ENCODE measurements at regions not wholly inside any gene's neighbourhood (a gene's known extent, or its start where the extent isn't known, plus 50 kb on each side); places are given as distances from the start of the nearest gene placed in this dataset.

- Histone ChIP-seq H3K4me2 (ENCODE audit: low read length) (no peak overlapping the region), H4K20me1 (ENCODE audit: insufficient read depth, low read length) (no peaks in the 10 kb centered on the region), H3K36me3 (replicated peaks; ENCODE audit: low read depth, low read length) (no peaks in the 10 kb centered on the region), H3K9me3 (ENCODE audit: insufficient read depth, low read length) (no peaks in the 10 kb centered on the region), H3K9ac (ENCODE audit: low read length) (no peak overlapping the region), H3K79me2 (ENCODE audit: low read length) (no peaks in the 10 kb centered on the region), H3K27me3 (ENCODE audit: low read depth, low read length) (no peaks in the 10 kb centered on the region), H2AFZ (ENCODE audit: low read depth, low read length) (no peak overlapping the region), H3K27ac (ENCODE audit: low read length) (no peak overlapping the region), H3K4me3 (ENCODE audit: low read length) (no peak overlapping the region), H3K4me1 (ENCODE audit: low read length) (no peaks in the 10 kb centered on the region)
- TF ChIP-seq EZH2phosphoT487 (IDR thresholded peaks at IDR 0.05; ENCODE audit: low read depth) = no peak
- TF ChIP-seq CTCF (IDR thresholded peaks at IDR 0.05; ENCODE audit: low read depth, low read length) = no peak
Observed at GRCh38 chr13:99865420-99865930, 106.1 kb downstream of the ZIC5 start.

DNA sequence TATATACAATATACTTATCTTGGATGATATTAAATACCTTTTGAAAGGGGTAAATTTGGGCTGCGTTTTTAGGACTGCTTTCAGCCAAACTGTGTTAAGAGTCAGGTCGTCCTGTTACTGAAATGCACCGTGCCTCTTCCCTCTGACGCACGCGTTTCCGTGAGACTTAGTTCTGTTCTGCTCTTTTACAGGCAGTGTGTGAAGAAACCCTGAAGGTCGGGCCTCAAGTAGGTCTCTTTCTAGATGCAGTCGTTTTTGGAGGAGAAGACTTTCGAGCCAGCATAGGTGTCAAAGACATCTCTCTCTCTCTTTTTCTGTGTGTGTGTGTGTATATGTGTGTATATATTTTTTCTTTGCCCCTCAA, 107.0 kb downstream of the ZIC5 start:
- Histone ChIP-seq H3K36me3 (replicated peaks; ENCODE audit: low read depth, low read length) (no peaks in the 10 kb centered on the region), H3K4me3 (ENCODE audit: low read length) (no peak overlapping the region), H3K4me2 (ENCODE audit: low read length) (no peak overlapping the region), H3K79me2 (ENCODE audit: low read length) (no peaks in the 10 kb centered on the region), H3K27ac (ENCODE audit: low read length) (no peak overlapping the region), H3K27me3 (ENCODE audit: low read depth, low read length) (no peaks in the 10 kb centered on the region), H2AFZ (ENCODE audit: low read depth, low read length) (no peak overlapping the region), H4K20me1 (ENCODE audit: insufficient read depth, low read length) (no peaks in the 10 kb centered on the region), H3K4me1 (ENCODE audit: low read length) (no peaks in the 10 kb centered on the region), H3K9me3 (ENCODE audit: insufficient read depth, low read length) (no peaks in the 10 kb centered on the region), H3K9ac (ENCODE audit: low read length) (no peak overlapping the region)
- no peak for TF ChIP-seq CTCF (IDR thresholded peaks at IDR 0.05; ENCODE audit: low read depth, low read length)
- TF ChIP-seq EZH2phosphoT487 (IDR thresholded peaks at IDR 0.05; ENCODE audit: low read depth) = no peak

GRCh38 chr13:99863789-99864626, 107.6 kb downstream of the ZIC5 start:
- Histone ChIP-seq H3K4me1 (ENCODE audit: low read length) (no peaks in the 10 kb centered on the region), H3K36me3 (replicated peaks; ENCODE audit: low read depth, low read length) (no peaks in the 10 kb centered on the region), H3K9ac (ENCODE audit: low read length) (no peak overlapping the region), H4K20me1 (ENCODE audit: insufficient read depth, low read length) (no peaks in the 10 kb centered on the region), H3K27ac (ENCODE audit: low read length) (no peak overlapping the region), H3K4me3 (ENCODE audit: low read length) (no peak overlapping the region), H3K9me3 (ENCODE audit: insufficient read depth, low read length) (no peaks in the 10 kb centered on the region), H3K4me2 (ENCODE audit: low read length) (no peak overlapping the region), H2AFZ (ENCODE audit: low read depth, low read length) (no peak overlapping the region), H3K27me3 (ENCODE audit: low read depth, low read length) (no peaks in the 10 kb centered on the region), H3K79me2 (ENCODE audit: low read length) (no peaks in the 10 kb centered on the region)
- no peak for TF ChIP-seq EZH2phosphoT487 (IDR thresholded peaks at IDR 0.05; ENCODE audit: low read depth)
- TF ChIP-seq CTCF (IDR thresholded peaks at IDR 0.05; ENCODE audit: low read depth, low read length) = no peak

DNA sequence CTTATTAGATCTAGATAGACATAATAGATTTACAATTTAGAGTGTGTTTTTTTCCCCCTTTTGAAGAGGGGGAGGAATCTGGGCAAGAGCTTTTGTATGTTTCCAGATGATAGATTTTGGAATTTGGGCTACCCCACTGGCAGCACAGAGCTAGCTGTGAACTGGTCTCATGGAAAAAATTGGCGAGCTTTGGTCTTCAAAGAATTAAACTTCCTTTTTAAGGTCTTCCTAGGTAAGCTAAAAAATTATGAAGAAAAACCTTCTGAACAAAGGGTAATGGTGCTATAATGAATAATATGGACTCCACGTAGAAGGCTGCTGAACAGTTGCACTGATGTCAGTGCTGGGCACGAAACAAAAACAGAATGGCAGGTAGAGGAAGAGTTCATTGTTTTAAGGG, 109.3 kb downstream of the ZIC5 start:
- TF ChIP-seq EZH2phosphoT487 (IDR thresholded peaks at IDR 0.05; ENCODE audit: low read depth) = no peak
- TF ChIP-seq CTCF (IDR thresholded peaks at IDR 0.05; ENCODE audit: low read depth, low read length) = no peak
- Histone ChIP-seq H3K36me3 (replicated peaks; ENCODE audit: low read depth, low read length) (no peaks in the 10 kb centered on the region), H3K9ac (ENCODE audit: low read length) (no peak overlapping the region), H4K20me1 (ENCODE audit: insufficient read depth, low read length) (no peaks in the 10 kb centered on the region), H3K4me2 (ENCODE audit: low read length) (no peak overlapping the region), H3K4me3 (ENCODE audit: low read length) (no peak overlapping the region), H3K27ac (ENCODE audit: low read length) (no peak overlapping the region), H3K9me3 (ENCODE audit: insufficient read depth, low read length) (no peaks in the 10 kb centered on the region), H3K27me3 (ENCODE audit: low read depth, low read length) (no peaks in the 10 kb centered on the region), H3K79me2 (ENCODE audit: low read length) (no peaks in the 10 kb centered on the region), H2AFZ (ENCODE audit: low read depth, low read length) (no peak overlapping the region), H3K4me1 (ENCODE audit: low read length) (no peaks in the 10 kb centered on the region)
